GM19324 (cell line): ENCODE measurements at regions not wholly inside any gene's neighbourhood (a gene's known extent, or its start where the extent isn't known, plus 50 kb on each side); places are given as distances from the start of the nearest gene placed in this dataset.

Experiments used
- ATAC-seq: cut with Tn5 transposase; IDR thresholded peaks from one replicate; pipeline ENCODE4 v1.9.1; 2021; ENCODE audit warnings: mild to moderate bottlenecking, moderate library complexity; ENCODE audit not compliant: unreplicated experiment, low FRiP score

DNA sequence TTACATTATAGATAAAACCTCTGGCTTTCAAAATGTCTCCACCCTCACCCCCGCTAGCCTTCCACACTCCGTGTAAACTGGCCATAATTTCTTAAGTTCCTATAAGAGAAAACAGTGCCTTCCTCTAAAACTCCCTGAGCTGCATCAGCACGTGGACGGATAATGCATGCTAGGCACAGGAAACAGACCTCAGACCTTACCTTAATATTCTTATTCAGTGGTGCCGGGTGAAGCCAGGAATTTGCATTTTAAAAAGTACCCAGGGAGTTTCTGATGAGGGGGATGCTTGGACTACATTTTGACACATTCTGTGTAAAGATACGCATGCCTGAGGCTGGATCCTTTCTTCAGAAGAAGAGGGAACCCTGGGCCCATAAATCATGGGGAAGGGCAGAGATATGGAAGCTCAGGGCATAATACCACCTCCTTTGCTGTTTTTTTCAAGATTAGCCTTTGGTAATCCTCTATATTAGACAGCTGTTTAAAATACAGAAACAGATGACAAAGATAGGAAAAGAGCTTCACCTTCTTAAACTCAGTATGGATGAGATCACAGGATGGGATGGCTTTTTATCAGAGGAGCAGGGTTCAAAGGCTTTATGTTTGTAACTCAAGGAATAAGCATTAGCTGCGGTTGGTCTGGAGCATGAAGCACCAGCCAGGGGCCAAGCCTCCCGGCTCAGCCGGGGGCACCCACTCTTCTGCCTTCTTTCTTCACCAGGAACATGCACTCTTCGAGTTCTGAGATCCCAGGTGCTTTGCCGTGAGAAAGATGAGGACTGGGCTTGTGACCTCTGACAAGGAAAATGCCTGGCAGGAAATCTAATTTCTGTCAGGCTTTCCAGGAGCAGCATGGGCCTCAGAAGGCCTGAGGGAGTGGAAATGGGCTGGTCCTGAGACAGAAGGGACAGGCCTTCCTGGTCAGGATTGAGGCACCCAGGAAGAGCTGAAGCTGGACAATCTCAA is 218.1 kb upstream of the SOX4 start:
- peak; percentile 73 for ATAC-seq

GRCh38 chr6:21377356-21377755 is 216.2 kb upstream of the SOX4 start:
- ATAC-seq: no peak

DNA sequence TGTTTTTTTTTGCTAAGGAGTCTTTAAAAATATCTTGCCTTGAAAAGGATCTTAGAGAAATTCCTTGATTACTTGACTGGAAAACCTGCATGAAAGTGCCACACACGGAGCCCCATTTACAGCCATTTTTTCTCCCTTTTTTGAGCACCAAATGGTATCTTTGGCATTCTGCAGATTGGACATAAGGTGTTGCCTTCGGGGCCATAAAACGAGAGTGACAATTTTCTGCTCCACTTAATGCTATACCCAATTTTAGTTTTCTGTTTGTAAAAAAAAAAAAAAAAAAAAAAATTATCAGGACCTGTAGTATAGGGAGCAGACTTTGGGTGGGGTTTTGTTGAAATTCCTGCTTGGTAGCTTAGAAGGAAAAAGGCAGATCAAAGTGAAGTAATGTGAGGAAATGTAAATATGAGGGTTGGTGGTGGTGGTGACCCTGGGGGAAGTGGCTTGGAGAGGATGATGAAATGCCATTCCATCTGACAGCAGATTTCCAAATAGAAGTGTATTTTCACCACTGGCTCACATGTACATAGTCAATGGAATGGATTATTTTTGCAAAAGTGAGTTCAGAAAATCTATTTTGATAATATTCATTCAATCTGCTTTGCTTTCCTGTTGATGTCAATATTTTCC is 212.1 kb upstream of the SOX4 start:
- ATAC-seq: no peak

GRCh38 chr6:21382821-21383449 is 210.6 kb upstream of the SOX4 start:
- ATAC-seq: no peak

DNA sequence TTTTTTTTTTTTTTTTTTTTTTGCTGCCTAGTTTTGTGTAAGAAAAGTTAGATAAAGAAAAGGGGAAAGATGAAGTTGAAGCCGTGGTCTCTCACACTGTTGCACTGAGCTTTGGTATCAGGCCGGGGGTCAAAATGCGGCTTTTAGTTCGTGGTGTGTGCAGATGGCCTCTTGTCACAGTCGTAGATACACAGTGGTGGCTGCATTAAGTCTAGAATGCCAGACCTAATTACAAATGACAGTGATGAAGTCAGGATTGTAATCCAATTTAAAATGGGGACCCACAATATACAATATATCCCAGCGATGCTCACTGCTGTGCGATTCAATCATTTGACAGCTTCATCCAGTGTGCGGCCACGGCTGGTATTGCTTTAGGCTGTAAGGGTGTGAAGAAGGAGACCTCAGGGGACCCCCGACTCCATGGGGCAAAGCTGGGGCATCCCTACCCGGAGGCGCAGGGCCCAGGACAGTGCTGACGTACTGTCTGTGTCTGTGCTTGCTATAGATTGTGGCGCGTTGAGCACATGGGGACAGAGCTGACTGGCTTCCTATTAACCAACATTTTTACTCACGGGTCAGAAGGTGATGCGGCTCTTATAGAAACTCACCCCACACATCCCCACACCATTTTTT is 210.0 kb upstream of the SOX4 start:
- no peak for ATAC-seq

DNA sequence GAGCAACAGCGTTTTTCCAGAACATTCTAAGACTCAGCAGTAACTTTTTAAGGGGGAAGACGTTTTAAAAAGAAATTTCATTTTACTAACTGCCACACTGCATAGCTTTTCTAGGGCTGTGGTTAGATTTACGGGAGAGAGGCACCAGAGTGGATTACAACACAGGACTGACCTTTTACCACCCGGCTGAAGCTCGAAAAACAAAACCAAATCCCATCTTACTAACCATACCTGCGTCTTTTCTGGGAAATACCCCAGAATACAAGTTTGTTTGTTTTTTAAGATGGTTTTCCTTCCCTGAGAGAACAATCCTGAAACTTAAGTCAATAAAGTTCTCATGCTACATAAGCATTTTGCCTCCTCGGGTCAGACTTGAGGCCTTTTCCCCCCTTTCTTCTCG is 209.3 kb upstream of the SOX4 start:
- ATAC-seq: no peak

GRCh38 chr6:21386744-21387143 is 206.8 kb upstream of the SOX4 start:
- no peak for ATAC-seq

DNA sequence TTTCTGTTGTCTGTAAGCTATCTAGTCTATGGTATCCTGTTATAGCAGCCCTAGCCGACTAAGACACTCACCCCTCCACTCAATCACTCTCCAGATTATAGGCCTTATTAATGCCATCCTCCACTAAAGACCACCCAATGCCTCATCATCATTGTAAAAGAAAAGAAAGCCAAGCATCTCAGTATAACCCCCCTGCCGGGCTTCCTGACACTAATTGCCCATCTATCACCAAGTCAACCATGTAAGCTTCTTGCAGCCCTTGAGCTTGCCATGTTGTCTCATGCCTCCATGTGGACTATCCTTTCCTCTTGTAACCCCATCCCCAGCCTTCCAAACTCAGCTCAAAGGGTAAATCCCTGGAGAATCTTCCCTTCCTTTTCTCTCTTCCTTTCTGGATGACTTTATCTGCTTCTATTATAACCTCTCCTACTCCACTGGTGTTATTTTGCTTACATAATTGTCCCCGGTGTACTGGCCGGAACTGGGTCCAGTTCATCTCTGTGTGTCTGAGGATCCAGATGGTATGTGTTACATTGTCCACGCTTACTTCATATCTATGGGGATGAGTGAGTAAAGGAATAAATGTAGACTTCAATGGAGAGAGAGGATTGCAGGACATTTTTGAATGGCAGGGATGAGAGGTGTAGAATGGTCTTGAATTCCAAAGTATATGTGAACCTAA is 202.9 kb upstream of the SOX4 start:
- ATAC-seq: no peak

DNA sequence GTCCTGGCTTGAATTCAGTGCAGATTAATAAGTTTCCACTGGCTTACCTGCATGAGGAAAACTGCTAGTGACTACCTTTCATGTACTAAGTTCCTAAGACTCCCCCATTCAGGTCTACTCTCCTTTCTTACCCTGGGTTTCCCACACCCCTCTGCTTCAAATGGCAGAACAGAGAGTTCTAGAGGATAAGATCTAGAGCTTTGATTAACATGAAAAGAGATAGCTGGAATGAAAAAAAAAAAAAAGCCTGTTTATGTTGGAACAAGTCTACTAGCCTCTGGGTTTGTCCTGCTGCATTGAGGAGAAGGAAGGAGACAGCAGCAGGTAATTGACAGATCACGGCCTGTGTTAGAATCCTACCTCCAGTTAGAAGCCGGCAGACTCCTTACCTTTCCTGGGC is 201.4 kb upstream of the SOX4 start:
- no peak for ATAC-seq

DNA sequence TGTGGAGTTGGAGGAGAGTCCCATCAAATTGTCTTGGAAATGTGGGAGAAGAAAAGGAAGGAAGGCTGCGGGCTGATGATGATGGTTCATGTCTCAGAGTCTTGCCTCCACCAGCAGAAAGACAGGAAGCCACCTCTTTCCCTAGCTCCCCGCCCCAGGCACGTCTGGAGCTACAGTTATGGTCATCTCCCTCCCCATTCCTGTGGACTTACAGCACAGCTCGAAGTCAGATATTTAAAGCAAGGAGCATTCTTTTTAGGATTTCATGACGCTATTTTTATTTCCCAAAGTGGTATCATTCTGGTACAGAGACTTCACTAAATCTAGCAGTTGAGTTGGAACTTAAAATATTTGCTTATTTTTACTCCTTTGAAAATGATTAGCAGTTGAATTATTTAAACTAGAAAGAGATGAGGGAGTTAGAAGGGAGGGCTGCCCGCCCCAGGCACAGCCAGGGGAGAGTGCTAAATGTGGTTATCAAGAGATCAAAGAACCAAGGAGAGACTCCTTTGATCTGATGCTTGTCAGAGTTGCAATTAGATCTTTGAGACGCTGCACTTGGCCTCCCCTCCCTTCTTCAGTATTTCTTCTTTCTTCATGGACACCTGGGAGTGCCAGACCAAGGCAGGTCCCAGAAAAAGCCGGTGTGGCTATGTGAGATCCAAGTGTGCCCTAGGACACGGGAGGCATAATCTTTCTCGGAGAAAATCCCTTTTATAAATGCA is 199.9 kb upstream of the SOX4 start:
- ATAC-seq: no peak

- no peak for ATAC-seq
Observed at GRCh38 chr6:21395121-21395520, 198.4 kb upstream of the SOX4 start.

DNA sequence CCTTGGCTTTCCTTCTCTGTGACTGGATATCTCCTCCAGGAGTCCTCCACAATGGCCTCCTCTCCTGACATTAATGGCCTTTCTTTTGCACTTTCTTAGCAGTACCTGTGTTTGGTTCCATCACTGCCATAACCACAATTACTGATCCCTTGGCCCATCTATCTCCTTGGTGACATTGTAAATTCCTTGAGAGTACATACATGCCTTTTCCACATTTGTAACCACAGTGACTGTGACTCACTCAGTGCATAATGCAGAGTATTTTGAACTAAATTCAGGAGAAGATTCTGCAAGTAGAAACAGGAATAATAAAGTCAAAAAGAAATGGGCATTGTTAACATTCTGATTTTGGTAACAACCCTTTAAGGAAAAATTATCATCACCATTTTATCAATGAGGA is 197.2 kb upstream of the SOX4 start:
- no peak for ATAC-seq

- ATAC-seq: no peak
Observed at GRCh38 chr6:21398741-21399325, 194.7 kb upstream of the SOX4 start.

- ATAC-seq: no peak
Observed at GRCh38 chr6:21402368-21402767, 191.2 kb upstream of the SOX4 start.

GRCh38 chr6:21404577-21404976 is 189.0 kb upstream of the SOX4 start:
- peak; percentile 56 for ATAC-seq

DNA sequence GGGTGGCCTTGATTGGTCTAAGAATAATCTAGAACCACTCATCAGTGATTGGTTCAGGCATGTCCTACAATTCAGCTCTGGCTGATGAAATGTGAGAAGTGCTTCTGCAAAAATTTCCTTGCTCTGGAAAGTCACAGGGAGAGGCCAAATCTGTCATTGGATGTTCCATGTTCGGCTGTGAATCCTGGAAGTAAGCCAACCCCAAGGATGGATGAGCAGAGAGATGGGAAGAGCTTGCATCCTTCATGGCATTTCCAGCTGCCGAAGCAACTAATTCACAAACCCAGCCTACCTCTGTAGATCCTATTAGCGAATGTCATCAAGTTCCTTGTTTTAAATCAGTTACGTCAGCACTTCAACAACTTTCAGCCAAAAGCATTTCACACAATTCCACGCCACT is 187.2 kb upstream of the SOX4 start:
- ATAC-seq: no peak

DNA sequence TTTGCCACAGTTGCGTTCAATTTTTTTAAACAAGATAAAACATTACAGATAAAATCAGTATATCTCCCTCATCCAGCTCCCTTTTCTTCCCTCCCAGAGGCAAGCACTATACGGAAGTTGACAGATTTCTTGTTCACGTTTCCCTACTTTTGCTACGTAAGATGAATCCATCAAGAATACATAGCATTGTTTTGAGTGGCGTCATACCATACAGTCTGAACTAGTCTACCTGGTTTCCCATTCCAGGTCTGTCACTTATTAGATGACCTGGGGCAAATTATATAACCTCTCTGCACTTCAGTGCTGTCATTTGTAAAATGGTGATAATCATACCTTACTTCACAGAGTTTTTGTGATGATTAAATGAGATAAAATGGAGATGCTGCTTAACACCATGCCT is 184.3 kb upstream of the SOX4 start:
- no peak for ATAC-seq

DNA sequence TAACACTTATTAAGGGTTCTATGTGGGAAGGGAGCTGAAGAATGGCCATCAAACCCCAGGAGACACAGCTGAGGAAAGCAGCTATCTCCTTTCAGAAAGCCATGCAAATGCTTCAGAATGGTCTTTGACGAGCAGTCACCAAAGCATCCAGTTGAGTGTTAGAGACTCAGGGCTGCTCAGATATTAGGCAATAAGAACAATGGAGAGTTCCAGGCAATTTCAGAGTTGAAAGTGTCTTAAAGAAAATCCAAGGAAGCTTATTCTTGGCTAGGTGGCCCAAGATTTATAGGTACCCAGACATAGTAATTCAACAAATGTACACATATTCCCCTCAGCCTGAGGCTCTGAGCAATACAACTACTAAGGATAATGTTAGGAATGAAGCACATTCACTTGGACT is 180.1 kb upstream of the SOX4 start:
- no peak for ATAC-seq

DNA sequence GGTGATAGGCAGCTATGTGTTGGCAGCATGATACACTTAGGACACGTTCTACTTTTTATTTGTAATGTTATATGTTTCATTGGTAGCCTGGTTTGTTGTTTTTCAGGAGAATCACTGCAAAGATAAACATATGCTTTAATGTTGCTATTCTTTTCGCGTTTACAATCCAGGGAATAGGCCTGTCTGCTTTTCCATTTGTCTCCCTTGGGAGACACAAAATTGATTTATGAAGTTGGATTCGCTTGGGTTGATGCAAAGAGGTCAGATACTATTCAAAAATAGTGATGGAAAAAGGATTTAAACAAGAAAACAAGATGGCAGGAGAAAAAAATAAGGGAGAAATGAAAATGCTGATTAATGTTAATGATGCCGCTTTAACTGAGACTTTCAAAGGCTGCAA is 179.5 kb upstream of the SOX4 start:
- no peak for ATAC-seq
